Urothelium cell line (cell line): ENCODE measurements at regions not wholly inside any gene's neighbourhood (a gene's known extent, or its start where the extent isn't known, plus 50 kb on each side); places are given as distances from the start of the nearest gene placed in this dataset.
A peak's percentile ranks its signal among the peaks of the same experiment; 100 is the strongest.

Source experiments
- DNase-seq: peaks from one replicate; pipeline ENCODE4 v3.0.0; 2011; ENCODE audit warnings: low spot score, mixed read lengths
- FAIRE-seq: peaks from 2 replicates; lab custom pipeline; 2011; peaks lifted over from hg19 to GRCh38; lab: Jason Lieb, UNC

DNA sequence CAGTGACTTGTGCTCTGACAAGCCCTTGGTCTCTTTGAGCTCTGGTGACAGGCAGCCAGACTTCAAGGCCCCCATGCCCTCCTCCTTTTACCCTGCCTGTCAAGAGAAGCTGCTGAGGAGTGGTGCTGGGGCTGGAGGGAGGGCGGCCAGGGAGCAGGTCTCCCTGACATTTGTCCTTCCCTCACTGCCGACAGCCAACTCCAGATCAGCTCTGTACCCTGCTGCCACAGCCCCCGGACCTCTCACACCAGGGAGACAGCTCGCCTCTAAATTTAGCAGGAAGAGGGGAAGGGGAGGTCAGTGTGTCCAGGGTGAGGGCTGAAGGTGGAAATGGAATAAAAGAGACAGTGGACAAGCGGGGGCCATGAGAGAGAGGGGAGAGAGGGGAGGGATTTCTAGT is 155.8 kb downstream of the TDRD15 start:
- FAIRE-seq = no peak
- no peak for DNase-seq

DNA sequence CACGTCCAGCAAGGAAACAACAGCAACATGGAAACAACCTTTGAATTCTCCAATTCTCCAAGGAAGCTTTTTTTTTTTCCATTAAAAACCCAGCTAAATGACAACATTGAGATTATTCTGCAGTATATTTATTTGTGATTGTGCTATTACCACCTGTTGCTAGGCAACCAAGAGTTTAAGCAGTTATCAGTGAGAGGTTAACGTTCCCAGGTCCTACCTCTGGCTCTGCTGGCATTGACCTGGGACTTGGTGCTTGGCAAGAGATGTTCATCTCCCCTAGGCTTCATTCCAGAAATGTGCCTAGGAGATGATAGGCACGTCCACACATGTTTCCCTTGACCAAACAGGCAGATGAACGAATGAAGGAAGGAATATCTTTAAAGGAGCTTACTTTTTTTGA is 157.0 kb downstream of the TDRD15 start:
- FAIRE-seq = no peak

DNA sequence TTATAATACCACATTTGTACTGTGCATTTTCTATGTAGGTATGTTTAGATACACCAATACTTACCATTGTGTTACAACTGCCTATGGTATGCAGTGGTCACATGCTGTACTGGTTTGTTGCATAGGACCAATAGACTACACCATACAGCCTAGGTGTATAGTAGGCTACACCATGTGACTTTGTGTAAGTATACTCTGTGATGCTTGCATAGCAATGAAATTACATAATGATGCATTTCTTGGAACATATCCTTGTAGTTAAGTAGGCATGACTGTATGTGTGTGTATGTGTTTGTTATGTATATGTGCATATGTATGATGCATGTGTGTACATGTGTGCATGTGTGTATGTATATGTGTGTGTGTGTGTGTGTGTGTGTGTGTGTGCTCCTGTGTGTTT is 157.6 kb downstream of the TDRD15 start:
- DNase-seq (no peak), FAIRE-seq (peak; percentile 97)

More for the DNA sequence above, 157.0 kb downstream of the TDRD15 start:
- DNase-seq = no peak

DNA sequence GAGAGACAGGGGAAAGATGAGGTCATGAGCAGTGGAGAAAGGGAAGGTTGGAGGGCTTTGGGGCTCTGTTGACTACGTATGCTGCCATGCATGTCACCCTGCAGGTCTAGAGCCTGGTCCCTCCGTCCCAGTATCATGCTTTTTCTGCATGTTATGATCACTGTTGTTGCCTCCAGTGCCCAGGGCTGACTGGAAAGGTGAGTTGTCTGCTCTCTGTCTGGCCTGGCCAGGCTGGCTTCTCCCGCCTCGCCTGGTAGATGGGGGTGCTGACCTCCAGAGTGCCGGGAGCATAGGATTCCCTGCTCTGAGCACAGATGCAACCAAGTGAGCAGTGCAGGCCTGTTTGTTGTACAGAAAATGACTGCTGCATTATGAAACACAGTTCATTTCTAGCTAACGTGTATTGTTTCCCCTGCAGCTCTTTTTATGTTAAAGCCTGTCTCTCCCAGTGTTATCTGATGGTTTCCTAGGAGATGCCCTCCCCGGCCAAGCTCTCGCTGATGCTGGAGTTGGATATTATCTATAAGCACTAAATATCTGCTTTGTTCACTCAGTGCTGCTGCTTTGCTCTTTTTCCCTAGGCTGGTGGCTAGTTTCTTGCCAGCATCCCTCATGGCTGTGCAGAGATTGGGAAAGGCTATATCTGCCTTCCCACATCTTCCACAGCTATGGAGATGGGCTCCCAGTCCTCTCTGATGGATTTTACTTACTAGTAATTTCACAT is 158.2 kb downstream of the TDRD15 start:
- FAIRE-seq (no peak), DNase-seq (no peak)

DNA sequence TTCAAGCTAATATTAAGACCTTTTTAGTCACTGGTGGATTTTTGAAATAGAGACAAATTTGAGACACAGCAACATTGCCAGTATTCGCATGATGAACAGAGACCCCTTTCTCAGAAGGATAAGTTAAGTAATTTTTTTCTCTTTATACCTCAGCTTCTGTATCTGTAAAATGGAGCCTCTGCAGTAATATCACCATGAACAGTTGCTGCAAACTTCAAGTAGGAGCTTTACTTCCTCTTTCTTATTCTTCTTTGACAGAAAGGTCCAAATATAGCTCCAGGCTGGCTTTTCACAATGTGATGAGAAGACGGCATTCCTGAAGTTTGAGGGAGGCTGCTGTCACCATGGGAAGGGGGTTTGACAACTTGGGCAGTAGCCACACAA is 158.7 kb downstream of the TDRD15 start:
- FAIRE-seq = no peak

DNA sequence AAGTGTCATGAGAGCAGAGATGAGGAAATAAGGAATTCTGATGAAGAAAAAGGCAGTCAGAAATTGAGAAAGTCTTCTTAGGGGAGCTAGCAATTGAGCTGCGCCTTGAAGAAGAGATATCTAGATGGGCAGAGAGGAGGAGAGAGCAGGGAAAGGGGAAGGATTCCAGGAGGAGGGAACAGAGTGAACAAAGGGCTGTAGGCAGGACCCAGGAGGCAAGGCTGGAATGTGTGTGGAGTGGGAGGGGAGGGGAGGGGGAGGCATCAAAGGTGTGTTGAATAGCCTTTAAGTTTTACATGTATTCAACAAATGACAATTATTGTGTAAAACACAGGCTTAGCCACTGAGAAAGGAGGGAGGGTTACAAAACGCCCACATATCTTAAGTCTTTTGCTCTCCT is 164.5 kb downstream of the TDRD15 start:
- DNase-seq (peak; percentile 18), FAIRE-seq (no peak)

More for the DNA sequence above, 158.7 kb downstream of the TDRD15 start:
- no peak for DNase-seq

DNA sequence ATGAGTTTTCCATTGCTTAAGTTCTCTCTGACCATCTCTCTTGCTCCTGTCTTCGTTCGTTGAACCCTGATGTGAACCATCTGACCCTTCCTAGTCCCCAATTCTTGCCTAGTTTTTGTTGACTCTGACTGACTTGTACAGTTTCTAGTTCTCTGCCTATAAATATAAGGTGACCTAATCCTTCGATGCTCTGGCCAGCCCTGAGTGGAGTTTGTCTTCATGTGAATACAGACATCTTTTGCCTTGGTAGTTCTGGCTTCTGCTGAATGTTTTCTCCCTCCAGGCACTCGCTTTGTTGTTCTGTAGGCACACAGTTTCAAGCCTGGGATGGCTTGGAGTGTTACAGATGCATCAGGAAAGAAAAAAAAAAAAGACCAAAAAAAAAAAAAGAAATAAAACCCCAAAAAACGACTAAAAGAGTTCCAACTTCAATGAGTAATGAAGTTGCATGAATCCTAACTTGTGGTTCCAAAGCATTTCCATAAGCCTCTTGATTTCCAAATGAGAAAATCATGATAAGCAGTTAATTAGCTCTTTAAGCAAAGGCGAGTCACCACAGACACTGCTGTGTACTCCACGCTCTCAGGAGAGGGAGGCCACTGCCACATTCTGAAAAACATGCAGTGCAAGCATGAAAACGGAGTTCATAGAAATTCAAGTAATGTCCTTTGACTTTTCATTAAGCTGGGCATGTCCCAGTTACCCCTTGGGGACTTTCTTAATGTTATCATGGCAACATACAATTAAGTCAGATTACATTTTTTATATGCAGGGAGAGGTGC is 165.2 kb downstream of the TDRD15 start:
- DNase-seq (no peak), FAIRE-seq (no peak)

DNA sequence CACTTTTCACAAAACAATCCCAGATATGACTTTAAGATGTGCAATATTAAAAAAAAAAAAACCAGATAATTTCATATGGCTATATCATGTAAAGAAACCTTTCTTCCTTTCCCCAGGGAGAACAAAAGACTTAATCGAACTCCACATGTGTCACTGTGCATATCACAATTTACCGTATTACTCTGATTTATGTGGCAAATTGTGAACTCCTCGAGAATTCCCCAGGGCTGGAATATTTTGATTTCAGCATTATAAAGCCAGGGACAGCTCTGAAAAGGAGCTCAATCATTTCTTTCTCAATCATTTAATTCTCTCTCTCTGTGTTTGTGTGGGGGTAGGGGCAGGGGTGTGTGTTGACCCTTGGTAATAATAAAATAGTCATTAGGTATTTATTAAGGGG is 165.8 kb downstream of the TDRD15 start:
- FAIRE-seq = no peak
- DNase-seq = no peak

DNA sequence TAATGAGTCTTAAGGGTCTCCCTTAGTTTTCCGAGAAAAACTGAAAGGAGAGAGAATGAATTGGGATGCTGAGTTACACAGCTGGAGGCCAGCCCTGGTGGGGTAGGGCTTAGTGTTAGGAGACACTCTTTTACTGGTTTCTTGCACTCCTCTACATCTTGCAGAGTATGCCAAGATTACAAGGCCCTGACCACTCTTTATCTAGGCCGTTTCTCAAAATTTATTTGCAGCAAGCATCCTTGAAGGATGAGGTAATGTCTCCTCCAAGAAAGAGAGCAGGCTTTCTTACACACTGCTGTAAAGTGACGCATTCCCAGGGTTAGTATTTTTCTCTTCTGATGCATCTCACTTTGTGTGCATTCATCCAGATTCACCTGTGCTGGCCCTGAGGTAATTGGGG is 166.2 kb downstream of the TDRD15 start:
- FAIRE-seq = no peak
- DNase-seq = peak; percentile 52

DNA sequence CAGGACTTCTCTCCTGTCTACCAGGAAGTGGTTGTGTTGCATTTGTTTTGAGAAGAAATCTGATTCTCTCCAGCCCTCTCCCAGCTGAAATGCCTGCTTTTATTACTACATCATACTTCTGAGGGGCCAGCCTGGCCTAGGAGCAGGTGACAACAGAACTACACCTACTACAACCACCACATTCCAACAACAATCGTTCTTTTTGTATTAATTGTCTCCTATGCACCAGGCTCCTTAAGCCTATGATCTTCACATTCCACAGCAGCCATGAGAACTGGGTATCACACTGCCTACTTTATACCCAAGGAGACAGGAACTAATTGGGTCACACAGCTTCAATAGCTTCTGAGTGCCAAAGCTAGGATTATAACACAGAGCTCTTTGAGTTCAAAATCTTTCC is 167.7 kb downstream of the TDRD15 start:
- DNase-seq (peak; percentile 30), FAIRE-seq (no peak)

DNA sequence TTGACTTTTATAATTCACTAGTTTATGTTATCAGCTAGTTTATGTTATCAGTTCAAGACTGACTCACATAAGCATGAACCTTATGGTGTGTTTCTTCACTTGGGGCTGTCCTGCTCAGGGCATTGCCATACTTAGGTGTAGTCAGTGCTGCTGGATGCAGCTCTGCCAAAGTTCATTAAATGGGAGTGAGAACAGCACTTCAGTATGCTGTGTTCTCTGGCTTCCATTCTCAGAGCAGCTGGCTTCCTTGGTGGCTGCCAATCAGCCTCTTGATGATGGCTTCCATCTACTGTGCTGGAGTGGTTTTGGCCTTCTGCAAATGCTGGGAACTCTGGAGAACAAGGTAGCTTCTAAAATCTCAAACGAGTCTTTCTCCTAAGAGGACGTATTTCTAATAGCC is 170.7 kb downstream of the TDRD15 start:
- DNase-seq (no peak), FAIRE-seq (no peak)

DNA sequence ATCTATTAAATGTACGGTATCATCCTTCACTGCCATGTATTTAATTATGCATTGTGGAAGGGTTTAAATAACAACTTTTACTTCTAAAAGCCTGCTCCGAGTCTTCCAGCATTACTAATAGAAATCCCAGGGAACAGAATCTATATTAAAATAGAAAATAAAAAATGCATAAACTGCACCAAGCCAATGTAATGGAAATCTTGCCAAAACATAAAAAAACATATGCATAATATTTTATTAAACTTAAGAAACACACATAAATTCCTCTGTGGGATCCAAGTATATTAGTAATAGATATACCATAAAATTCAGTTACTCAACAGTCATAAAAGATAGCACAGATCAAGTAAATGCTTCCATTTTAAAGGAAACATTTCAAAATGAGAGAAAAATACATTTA is 175.6 kb downstream of the TDRD15 start:
- no peak for DNase-seq
- FAIRE-seq = no peak

DNA sequence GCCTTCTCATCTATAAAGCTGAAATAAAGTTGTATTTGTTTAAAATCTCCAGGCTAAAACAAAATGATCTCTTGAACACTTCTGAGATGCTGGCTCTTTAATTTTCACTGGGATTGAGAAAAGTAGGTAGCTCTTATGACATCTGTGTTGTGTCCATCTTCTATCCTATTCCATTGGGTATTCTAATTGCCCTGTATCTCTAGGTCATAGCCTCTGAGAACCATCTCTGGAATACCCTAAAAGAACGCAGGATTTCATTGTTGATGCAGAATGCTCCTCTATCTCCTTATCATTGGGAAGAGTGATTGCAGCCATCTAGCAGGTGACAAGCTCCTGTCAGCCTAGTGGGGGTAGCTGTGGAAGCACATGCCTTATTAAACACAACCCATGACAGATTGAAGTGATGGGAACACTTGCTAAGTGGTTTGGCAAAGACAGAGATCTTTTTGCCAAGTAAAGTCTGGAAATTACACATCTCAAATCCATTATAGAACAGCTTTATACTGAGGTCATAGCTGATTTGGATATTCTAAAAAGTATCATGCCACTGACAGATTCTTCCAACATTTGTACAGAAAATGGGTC is 178.2 kb downstream of the TDRD15 start:
- FAIRE-seq (no peak), DNase-seq (no peak)

DNA sequence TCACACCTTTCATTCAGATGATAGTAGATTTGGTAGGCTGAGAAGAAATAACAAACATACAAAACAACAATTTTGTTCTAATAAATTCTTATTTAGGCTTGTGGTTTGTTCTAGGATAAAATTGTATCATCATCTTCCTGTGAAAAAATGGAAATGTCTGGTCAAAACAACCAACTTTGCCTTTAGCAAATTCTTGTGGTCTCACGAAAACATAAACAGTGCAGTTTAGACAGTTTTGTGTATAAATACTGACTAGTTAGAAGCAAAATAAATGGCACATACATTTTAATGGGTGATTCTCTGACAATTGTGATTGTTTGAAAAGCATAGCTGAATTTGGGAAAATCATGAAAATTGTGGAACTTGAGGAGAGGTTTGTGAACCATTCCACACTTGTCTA is 180.1 kb downstream of the TDRD15 start:
- DNase-seq (no peak), FAIRE-seq (no peak)

DNA sequence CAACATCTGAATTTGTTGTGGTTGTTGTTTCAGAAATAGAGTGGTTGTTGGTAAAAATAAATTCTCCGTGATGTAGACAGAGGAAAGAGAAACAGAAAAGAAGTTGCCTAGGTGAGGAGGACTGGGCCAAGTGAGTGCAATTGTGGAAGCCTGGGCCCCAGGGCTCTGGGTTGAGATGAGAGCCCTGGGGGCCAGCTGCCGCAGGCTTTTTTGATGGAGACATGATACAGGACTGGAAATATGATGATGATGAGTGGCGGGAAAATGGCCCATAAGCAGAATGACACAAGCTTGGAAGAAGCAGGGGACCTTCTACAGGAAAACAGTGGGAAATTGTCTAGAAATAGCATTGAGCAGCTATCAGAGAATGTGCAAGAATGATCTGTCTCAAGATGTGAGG is 181.8 kb downstream of the TDRD15 start:
- DNase-seq (no peak), FAIRE-seq (no peak)

DNA sequence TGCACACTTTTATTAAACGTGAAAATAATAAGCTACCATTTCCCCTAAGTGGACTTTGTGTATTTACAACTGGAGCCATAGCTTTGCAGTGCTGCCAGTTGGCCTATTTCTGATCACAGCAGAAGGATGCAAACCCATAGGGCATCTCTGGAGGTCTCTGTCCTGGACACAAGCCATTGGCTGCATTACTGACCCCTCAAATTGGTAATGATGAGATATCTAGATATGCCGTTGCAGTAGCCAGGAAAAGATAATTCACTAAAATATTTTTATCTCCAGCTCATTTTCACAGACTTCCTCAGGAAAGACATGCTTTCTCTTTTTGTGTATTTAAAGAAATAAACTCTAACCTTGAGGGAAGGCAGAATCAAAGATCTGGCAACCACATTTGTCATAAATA is 182.5 kb downstream of the TDRD15 start:
- no peak for FAIRE-seq
- DNase-seq = no peak

DNA sequence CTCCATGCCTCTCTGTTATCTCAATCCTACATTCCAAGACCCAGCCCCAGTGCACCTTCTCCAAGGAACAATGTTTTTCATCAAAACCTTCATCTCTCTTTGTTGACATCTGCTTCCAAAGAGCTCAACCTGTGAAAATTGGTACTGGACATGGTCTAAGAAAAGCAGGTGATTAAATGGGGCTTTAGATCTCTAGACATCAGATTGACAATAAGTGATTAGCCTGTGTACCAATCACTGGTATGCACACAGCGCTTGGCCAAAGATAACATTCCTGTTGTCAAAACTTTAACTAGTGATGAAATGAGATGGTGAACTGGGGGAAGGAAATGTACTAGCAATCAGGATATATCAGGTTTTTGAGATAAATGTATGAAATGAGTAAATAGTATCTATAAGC is 183.3 kb downstream of the TDRD15 start:
- FAIRE-seq (no peak), DNase-seq (no peak)

DNA sequence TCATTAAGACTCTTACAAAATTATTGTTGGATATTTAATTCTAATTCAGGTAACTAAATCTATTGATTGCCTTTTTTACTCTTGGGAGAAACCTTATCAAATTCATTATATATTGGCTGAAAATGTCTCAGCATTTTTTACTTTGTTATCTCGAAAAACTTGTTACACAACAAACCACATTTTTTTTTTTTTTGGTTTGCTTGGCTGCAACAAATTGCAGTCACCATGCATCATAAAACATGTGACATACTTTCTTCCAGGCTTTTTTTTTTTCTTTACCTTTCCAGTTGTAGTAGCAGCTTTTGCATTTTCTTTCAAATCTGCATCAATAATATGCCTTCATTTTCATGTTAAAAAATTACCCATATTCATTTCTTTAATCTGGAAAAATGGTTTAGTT is 186.7 kb downstream of the TDRD15 start:
- FAIRE-seq (no peak), DNase-seq (no peak)

DNA sequence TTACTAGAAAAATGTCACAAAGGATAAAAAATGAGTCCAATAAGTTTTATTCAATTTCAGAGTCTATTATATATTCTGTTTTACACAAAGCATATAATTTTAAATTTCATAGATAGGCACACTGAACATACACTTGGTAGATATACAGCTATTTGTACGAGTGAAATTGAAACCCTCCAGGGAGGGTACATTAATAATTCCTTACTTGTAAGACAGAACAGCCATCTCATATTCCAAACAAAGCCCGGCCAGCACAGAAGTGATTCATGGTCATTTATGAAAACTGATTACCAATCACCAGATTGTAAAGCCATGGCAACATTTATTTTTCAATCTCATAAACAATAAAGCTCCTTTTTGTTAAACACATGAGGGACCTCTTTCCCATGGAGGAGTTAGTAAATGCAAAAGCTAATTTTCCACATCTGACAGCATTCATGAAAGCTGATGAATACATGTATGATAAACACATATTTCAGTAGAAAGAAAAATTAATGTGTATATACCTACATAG is 190.6 kb downstream of the TDRD15 start:
- FAIRE-seq (no peak), DNase-seq (no peak)

DNA sequence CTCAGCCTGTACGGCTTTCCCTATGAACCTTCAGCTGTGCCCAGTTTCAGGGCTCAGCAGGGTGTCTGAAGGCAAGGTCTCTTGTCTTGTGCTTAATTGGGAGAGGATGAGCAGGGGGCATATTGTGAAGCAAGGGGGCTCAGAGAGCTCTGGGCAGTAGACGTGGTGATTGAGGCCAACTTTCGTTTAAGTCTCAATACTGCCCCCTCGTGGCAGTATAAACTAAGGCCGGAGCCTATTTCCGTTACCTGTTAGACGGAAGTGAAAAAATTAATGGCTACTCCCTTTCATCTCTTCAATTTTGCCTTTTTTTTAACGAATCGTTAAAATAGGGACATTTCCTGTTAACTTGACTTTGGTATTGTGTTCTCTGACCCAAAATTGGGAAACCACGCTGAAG is 193.4 kb downstream of the TDRD15 start:
- DNase-seq (peak; percentile 56), FAIRE-seq (no peak)

DNA sequence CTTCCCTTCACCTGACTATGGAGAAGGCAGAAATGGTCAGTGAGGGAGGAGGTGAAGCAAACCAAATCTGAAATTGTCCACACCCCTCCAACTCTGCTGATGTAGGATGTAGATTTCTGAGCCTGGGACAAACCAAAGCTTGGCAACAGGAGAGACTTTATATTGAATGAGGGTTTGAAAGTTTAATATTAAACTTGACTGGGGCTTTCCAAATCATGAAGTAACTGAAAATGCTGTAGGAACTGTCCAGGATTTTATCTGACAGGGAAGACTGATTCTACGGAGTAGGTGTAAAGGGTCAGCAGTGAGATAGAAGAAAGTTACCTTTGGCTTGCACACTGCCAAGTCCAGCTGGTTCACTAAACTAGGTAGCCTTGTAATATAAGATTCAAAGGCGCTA is 194.5 kb downstream of the TDRD15 start:
- no peak for FAIRE-seq
- DNase-seq = no peak

DNA sequence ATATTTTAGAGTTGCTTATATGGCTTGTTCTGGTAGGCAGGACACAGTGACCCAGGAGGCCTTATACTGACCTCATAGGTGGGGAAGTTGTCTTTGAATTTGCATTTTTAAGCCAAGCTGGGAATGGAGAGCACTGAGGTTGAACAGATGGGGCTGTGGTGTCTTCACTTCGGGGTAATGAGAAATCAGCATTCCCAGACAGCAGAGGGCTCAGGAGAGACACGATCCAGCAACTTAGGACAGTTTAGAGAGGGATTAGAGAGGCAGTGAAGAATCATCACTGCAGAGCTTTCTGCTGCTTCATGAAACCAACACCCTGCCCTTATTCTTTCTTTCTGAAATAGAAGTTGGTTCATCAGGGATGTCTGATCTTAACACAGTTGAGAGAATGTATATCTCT is 202.4 kb downstream of the TDRD15 start:
- no peak for FAIRE-seq
- DNase-seq = no peak
